Suprapubic skin (tissue), 3 donors: ENCODE measurements at regions not wholly inside any gene's neighbourhood (a gene's known extent, or its start where the extent isn't known, plus 50 kb on each side); places are given as distances from the start of the nearest gene placed in this dataset.

ENCODE experiments used
- POLR2AphosphoS5 ChIP-seq, 3 donors: sonication (generic); formaldehyde crosslinking; IDR thresholded peaks; one replicate each; pipeline ENCODE4 v1.6.1; 2017; ENCODE audit warnings: antibody characterized with exemption in 3 of 3
- TF ChIP-seq, protein P1 (sequence below), 2 donors: fragments of 200-600 bp in 1 of 2; fragments of 450-650 bp in 1 of 2; sonication (generic) in 1 of 2; IDR thresholded peaks; one replicate each; pipeline ENCODE4 v1.5.1; 2016 to 2019; ENCODE audit warnings: antibody characterized with exemption in 2 of 2, mild to moderate bottlenecking in 1 of 2, moderate library complexity in 1 of 2

GRCh38 chr21:32087447-32087846, 191.4 kb downstream of the MIS18A start:
- TF ChIP-seq, protein P1, sequence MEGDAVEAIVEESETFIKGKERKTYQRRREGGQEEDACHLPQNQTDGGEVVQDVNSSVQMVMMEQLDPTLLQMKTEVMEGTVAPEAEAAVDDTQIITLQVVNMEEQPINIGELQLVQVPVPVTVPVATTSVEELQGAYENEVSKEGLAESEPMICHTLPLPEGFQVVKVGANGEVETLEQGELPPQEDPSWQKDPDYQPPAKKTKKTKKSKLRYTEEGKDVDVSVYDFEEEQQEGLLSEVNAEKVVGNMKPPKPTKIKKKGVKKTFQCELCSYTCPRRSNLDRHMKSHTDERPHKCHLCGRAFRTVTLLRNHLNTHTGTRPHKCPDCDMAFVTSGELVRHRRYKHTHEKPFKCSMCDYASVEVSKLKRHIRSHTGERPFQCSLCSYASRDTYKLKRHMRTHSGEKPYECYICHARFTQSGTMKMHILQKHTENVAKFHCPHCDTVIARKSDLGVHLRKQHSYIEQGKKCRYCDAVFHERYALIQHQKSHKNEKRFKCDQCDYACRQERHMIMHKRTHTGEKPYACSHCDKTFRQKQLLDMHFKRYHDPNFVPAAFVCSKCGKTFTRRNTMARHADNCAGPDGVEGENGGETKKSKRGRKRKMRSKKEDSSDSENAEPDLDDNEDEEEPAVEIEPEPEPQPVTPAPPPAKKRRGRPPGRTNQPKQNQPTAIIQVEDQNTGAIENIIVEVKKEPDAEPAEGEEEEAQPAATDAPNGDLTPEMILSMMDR (IDR thresholded peaks at IDR 0.05): no peak
- no peak for TF ChIP-seq POLR2AphosphoS5 (IDR thresholded peaks at IDR 0.05)
